ENCODE measurements at regions not wholly inside any gene's neighbourhood (a gene's known extent, or its start where the extent isn't known, plus 50 kb on each side); places are given as distances from the start of the nearest gene placed in this dataset.

DNA sequence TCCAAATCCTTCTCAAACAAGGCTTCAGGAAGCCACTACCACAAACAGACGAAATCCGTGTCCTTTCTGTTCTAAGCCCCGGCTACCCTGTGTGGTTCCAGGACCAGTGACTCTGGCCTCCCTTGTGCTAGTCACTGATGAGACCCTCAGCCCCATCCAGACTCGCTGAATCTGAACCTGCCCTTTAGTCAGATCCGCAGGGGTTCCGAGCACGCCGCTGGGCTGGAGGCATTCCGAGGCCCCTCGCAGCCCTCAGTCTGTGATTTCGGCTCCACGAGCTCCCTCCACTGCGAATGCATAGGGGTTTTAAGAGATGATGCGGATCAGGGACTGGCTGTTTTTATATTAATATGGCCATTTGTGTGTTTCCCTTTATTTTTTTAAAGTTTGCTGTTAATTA lies 292.7 kb downstream of the IRF8 start:
- TF ChIP-seq POLR2A (IDR thresholded peaks at IDR 0.05; ENCODE audit: low read depth, low read length): no peak
- TF ChIP-seq TAF1 (IDR thresholded peaks at IDR 0.05; ENCODE audit: low read depth, low read length): no peak
- no peak for TF ChIP-seq POLR2AphosphoS5 (IDR thresholded peaks at IDR 0.05; ENCODE audit: low read depth, low read length)
- TF ChIP-seq SPI1 (IDR thresholded peaks at IDR 0.05; ENCODE audit: low read depth, low read length): no peak
- no peak for TF ChIP-seq POU2F2 (IDR thresholded peaks at IDR 0.05; ENCODE audit: low read depth, low read length)
- TF ChIP-seq PAX5 (IDR thresholded peaks at IDR 0.05; ENCODE audit: insufficient read depth, low read length, severe bottlenecking): no peak
